SK-N-SH (cell line): ENCODE measurements at regions not wholly inside any gene's neighbourhood (a gene's known extent, or its start where the extent isn't known, plus 50 kb on each side); places are given as distances from the start of the nearest gene placed in this dataset.

Experiments
- CTCF ChIA-PET: fragments of 300-600, 350-600 bp; formaldehyde crosslinking; extraction: SDS; loops from one replicate; lab custom pipeline; 2021; lab: Yijun Ruan, JAX
- POLR2A ChIA-PET: fragments of 350-600 bp; sonication (Branson Sonifier 250); formaldehyde crosslinking; extraction: SDS; loops from one replicate; lab custom pipeline; 2020; ENCODE audit warnings: antibody characterized with exemption, inconsistent platforms; lab: Yijun Ruan, JAX
- DNase-seq: peaks from one replicate; pipeline ENCODE4 v3.0.0; 2012
- H2AFZ ChIP-seq: fragments of 200-600 bp; sonication (generic); 2 replicates; pipeline ENCODE4 v1.8.1; 2016; ENCODE audit warnings: antibody characterized with exemption, mild to moderate bottlenecking, low read depth
- H3F3A ChIP-seq: fragments of 200-600 bp; sonication (generic); replicated peaks from 2 replicates; pipeline ENCODE3; 2016; ENCODE audit warnings: antibody characterized with exemption, mild to moderate bottlenecking; ENCODE audit not compliant: insufficient read depth
- H3K27ac ChIP-seq, 2 experiments: fragments of 200-500 bp in 1 of 2; fragments of 200-600 bp in 1 of 2; sonication (Bioruptor generic) in 1 of 2; sonication (generic), shearing (Covaris generic) in 1 of 2; 2 replicates each; pipeline versions ENCODE4 v1.5.1 to v1.6.1; 2014 to 2016; ENCODE audit warnings: low read depth in 2 of 2, inconsistent platforms in 1 of 2, low read length in 1 of 2, mild to moderate bottlenecking in 1 of 2, mixed read lengths in 1 of 2
- H3K27me3 ChIP-seq: fragments of 200-600 bp; sonication (generic), shearing (Covaris generic); 2 replicates; pipeline ENCODE4 v1.6.1; 2016; ENCODE audit warnings: mixed run types; ENCODE audit not compliant: insufficient read depth
- H3K36me3 ChIP-seq, 2 experiments: fragments of 200-500 bp in 1 of 2; fragments of 200-600 bp in 1 of 2; sonication (Bioruptor generic) in 1 of 2; sonication (generic) in 1 of 2; replicated peaks in 1 of 2; 2 replicates each; pipeline versions ENCODE3 to v1.5.1; 2014 to 2016; ENCODE audit warnings: low read length in 1 of 2, mild to moderate bottlenecking in 1 of 2; ENCODE audit not compliant: insufficient read depth in 2 of 2, control insufficient read depth in 1 of 2
- H3K4me1 ChIP-seq, 2 experiments: fragments of 200-500 bp in 1 of 2; fragments of 200-600 bp in 1 of 2; sonication (Bioruptor generic) in 1 of 2; sonication (generic), shearing (Covaris generic) in 1 of 2; 2 replicates each; pipeline versions ENCODE4 v1.5.1 to v1.6.1; 2014 to 2016; ENCODE audit warnings: low read depth in 1 of 2, low read length in 1 of 2, mixed run types in 1 of 2; ENCODE audit not compliant: insufficient read depth in 2 of 2, control insufficient read depth in 1 of 2
- H3K4me2 ChIP-seq: fragments of 200-600 bp; sonication (generic), shearing (Covaris generic); 2 replicates; pipeline ENCODE4 v1.6.1; 2017; ENCODE audit warnings: mixed run types
- H3K4me3 ChIP-seq, 2 experiments: fragments of 200-500 bp in 1 of 2; fragments of 200-600 bp in 1 of 2; sonication (Bioruptor generic) in 1 of 2; sonication (generic), shearing (Covaris generic) in 1 of 2; 2 replicates each; pipeline versions ENCODE4 v1.5.1 to v1.8.1; 2014 to 2016; ENCODE audit warnings: low read depth in 2 of 2, inconsistent platforms in 1 of 2, low read length in 1 of 2, mild to moderate bottlenecking in 1 of 2, mixed read lengths in 1 of 2, moderate library complexity in 1 of 2
- H3K79me2 ChIP-seq: fragments of 200-600 bp; sonication (generic); 2 replicates; pipeline ENCODE4 v1.8.1; 2017; ENCODE audit warnings: mild to moderate bottlenecking; ENCODE audit not compliant: insufficient read depth
- H3K9ac ChIP-seq: fragments of 200-600 bp; sonication (generic); 2 replicates; pipeline ENCODE4 v1.6.1; 2017; ENCODE audit warnings: mixed run types
- H3K9me2 ChIP-seq: fragments of 200-600 bp; sonication (generic); 2 replicates; pipeline ENCODE4 v1.6.1; 2017; ENCODE audit warnings: mixed run types
- H3K9me3 ChIP-seq: fragments of 200-600 bp; sonication (generic); 2 replicates; pipeline ENCODE4 v1.6.1; 2017; ENCODE audit warnings: mixed run types, mild to moderate bottlenecking, moderate library complexity
- H4K20me1 ChIP-seq: fragments of 200-600 bp; sonication (generic); 2 replicates; pipeline ENCODE4 v1.6.1; 2017; ENCODE audit warnings: mild to moderate bottlenecking, mixed run types; ENCODE audit not compliant: insufficient read depth
- CHD2 ChIP-seq: fragments of 150-350 bp; IDR thresholded peaks from 2 replicates; pipeline ENCODE4 v1.6.1; 2018; ENCODE audit warnings: low read length; ENCODE audit not compliant: partially characterized antibody
- ELF1 ChIP-seq: IDR thresholded peaks from 2 replicates; pipeline ENCODE4 v1.4.0; 2012
- EZH2phosphoT487 ChIP-seq: fragments of 200-600 bp; sonication (generic); IDR thresholded peaks from 2 replicates; pipeline ENCODE4 v1.6.1; 2017; ENCODE audit warnings: low read depth, mixed run types, mild to moderate bottlenecking, antibody characterized with exemption, moderate library complexity, borderline replicate concordance
- FOSL2 ChIP-seq: IDR thresholded peaks from 2 replicates; pipeline ENCODE4 v1.4.0; 2012; ENCODE audit warnings: low read depth, mild to moderate bottlenecking, moderate library complexity, borderline replicate concordance
- FOXJ3 ChIP-seq: sonication (generic); formaldehyde crosslinking; IDR thresholded peaks from 2 replicates; pipeline ENCODE4 v1.5.1; 2020; ENCODE audit warnings: mild to moderate bottlenecking, missing genetic modification reagents
- FOXM1 ChIP-seq: IDR thresholded peaks from 2 replicates; pipeline ENCODE4 v1.4.0; 2012; ENCODE audit warnings: low read depth, mild to moderate bottlenecking
- GATA2 ChIP-seq: sonication (generic); formaldehyde crosslinking; IDR thresholded peaks from 2 replicates; pipeline ENCODE4 v1.5.0; 2020; ENCODE audit warnings: mild to moderate bottlenecking, missing genetic modification reagents
- MEF2A ChIP-seq: IDR thresholded peaks from 2 replicates; pipeline ENCODE4 v1.4.0; 2012; ENCODE audit warnings: low read depth, borderline replicate concordance
- NFIC ChIP-seq: IDR thresholded peaks from 2 replicates; pipeline ENCODE4 v1.4.0; 2012; ENCODE audit warnings: borderline replicate concordance
- NRF1 ChIP-seq: IDR thresholded peaks from 2 replicates; pipeline ENCODE4 v1.6.1; 2012; ENCODE audit warnings: low read depth, mild to moderate bottlenecking, low read length
- POLR2AphosphoS5 ChIP-seq: IDR thresholded peaks from 2 replicates; pipeline ENCODE4 v1.6.1; 2012; ENCODE audit warnings: low read depth, low read length
- RAD21 ChIP-seq: IDR thresholded peaks from 2 replicates; pipeline ENCODE4 v1.6.1; 2012; ENCODE audit warnings: mild to moderate bottlenecking, low read length
- RCOR1 ChIP-seq: fragments of 150-350 bp; IDR thresholded peaks from 2 replicates; pipeline ENCODE4 v1.6.1; 2017; ENCODE audit warnings: antibody characterized with exemption, low read length
- RFX5 ChIP-seq: IDR thresholded peaks from 2 replicates; pipeline ENCODE4 v1.6.1; 2012; ENCODE audit warnings: mild to moderate bottlenecking, improper control_type of control experiment, low read length
- SIN3A ChIP-seq: IDR thresholded peaks from 2 replicates; pipeline ENCODE4 v1.6.1; 2012; ENCODE audit warnings: low read depth, mild to moderate bottlenecking, low read length, moderate library complexity, borderline replicate concordance
- TAF1 ChIP-seq: IDR thresholded peaks from 2 replicates; pipeline ENCODE4 v1.6.1; 2012; ENCODE audit warnings: low read depth, mild to moderate bottlenecking, low read length, moderate library complexity, borderline replicate concordance
- TCF12 ChIP-seq: IDR thresholded peaks from 2 replicates; pipeline ENCODE4 v1.4.0; 2012
- TEAD4 ChIP-seq: IDR thresholded peaks from 2 replicates; pipeline ENCODE4 v1.4.0; 2012; ENCODE audit warnings: mild to moderate bottlenecking, borderline replicate concordance; ENCODE audit not compliant: insufficient read depth
- YY1 ChIP-seq: IDR thresholded peaks from 2 replicates; pipeline ENCODE4 v1.4.0; 2012; ENCODE audit warnings: low read depth, mild to moderate bottlenecking
- WGBS: methylation state at CpG from one replicate; pipeline ENCODE4 v1.1.6; 2017; ENCODE audit warnings: low lambda C conversion rate; 5-methylcytosine and 5-hydroxymethylcytosine counted together
- TF ChIP-seq, protein P1 (sequence below): fragments of 200-600 bp; sonication (generic); IDR thresholded peaks from 2 replicates; pipeline ENCODE4 v1.6.1; 2017; ENCODE audit warnings: antibody characterized with exemption, mild to moderate bottlenecking, moderate library complexity
- TF ChIP-seq, protein P2 (sequence below): IDR thresholded peaks from 2 replicates; pipeline ENCODE4 v1.4.0; 2012; ENCODE audit warnings: low read depth, borderline replicate concordance
- TF ChIP-seq, protein P3 (sequence below): fragments of 150-350 bp; IDR thresholded peaks from 2 replicates; pipeline ENCODE4 v1.6.1; 2016; ENCODE audit warnings: mild to moderate bottlenecking, low read depth, low read length
- TF ChIP-seq, protein P4 (sequence below): IDR thresholded peaks from 2 replicates; pipeline ENCODE4; 2012

DNA sequence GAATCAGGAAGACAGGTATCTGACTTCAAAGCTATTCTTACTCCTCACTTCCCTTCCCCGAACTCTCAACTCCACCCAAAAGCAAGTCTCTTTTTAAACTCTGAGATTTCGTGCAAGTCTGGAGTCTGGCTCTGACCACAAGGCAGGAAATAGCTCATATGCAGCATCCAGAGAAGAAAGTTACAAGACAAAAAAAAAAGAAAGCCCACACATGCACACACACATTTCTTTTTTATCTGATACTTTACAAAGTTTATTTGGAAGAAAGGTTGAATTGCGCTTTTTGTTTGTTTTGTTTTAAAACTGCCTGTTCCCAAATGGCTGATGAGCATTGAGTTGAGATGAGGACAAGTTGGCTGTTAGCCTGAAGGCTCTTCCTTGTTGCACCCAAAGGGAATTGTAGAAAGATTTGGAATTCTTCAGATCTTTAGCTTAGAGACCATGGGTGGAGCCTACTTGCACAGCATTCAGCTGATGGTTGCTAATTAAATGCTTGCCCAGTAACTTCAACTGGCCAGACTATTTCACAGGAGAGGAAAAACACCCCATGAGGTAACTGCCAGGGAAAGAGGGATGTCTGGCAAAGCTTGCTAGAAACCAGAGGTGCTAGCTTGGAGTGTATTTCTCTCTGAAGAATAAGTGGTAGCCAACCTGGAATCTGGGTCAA, 490.3 kb downstream of the TTLL7 start:
- ChIA-PET CTCF (interaction anchor here (1.1 to 1.2 kb wide), 2 partner anchors 10 to 18 kb away, joined by 3 read pairs; no protein-coding TSS in a partner anchor), POLR2A (no interaction called here)
- Histone ChIP-seq H3K27me3 (no peaks in the 10 kb centered on the region), H2AFZ (no peak overlapping the region), H3K9me3 (no peaks in the 10 kb centered on the region; the same call in 1 of the 2 replicates), H3K9me2 (no peaks in the 10 kb centered on the region), H4K20me1 (no peaks in the 10 kb centered on the region), H3K27ac (peak overlapping the region in 1 of 2 experiments; percentile 72; a peak in 1 of 4 replicates), H3K4me2 (no peak overlapping the region), H3K9ac (no peak overlapping the region), H3K79me2 (no peaks in the 10 kb centered on the region), H3K36me3 (no peaks in the 10 kb centered on the region), H3F3A (no peaks in the 10 kb centered on the region), H3K4me1 (no peaks in the 10 kb centered on the region; a peak in 2 of 4 replicates), H3K4me3 (no peak overlapping the region)
- no peak for TF ChIP-seq FOSL2
- TF ChIP-seq RFX5 = no peak
- TF ChIP-seq SIN3A = no peak
- no peak for TF ChIP-seq YY1
- TF ChIP-seq, protein P1, sequence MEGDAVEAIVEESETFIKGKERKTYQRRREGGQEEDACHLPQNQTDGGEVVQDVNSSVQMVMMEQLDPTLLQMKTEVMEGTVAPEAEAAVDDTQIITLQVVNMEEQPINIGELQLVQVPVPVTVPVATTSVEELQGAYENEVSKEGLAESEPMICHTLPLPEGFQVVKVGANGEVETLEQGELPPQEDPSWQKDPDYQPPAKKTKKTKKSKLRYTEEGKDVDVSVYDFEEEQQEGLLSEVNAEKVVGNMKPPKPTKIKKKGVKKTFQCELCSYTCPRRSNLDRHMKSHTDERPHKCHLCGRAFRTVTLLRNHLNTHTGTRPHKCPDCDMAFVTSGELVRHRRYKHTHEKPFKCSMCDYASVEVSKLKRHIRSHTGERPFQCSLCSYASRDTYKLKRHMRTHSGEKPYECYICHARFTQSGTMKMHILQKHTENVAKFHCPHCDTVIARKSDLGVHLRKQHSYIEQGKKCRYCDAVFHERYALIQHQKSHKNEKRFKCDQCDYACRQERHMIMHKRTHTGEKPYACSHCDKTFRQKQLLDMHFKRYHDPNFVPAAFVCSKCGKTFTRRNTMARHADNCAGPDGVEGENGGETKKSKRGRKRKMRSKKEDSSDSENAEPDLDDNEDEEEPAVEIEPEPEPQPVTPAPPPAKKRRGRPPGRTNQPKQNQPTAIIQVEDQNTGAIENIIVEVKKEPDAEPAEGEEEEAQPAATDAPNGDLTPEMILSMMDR = no peak
- TF ChIP-seq GATA2 (CRISPR knock-in tag) = no peak
- no peak for TF ChIP-seq POLR2AphosphoS5
- TF ChIP-seq, protein P2, sequence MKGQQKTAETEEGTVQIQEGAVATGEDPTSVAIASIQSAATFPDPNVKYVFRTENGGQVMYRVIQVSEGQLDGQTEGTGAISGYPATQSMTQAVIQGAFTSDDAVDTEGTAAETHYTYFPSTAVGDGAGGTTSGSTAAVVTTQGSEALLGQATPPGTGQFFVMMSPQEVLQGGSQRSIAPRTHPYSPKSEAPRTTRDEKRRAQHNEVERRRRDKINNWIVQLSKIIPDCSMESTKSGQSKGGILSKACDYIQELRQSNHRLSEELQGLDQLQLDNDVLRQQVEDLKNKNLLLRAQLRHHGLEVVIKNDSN = no peak
- no peak for TF ChIP-seq RAD21
- TF ChIP-seq FOXJ3 = no peak
- no peak for TF ChIP-seq CHD2
- no peak for TF ChIP-seq MEF2A
- TF ChIP-seq, protein P3, sequence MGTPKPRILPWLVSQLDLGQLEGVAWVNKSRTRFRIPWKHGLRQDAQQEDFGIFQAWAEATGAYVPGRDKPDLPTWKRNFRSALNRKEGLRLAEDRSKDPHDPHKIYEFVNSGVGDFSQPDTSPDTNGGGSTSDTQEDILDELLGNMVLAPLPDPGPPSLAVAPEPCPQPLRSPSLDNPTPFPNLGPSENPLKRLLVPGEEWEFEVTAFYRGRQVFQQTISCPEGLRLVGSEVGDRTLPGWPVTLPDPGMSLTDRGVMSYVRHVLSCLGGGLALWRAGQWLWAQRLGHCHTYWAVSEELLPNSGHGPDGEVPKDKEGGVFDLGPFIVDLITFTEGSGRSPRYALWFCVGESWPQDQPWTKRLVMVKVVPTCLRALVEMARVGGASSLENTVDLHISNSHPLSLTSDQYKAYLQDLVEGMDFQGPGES = no peak
- TF ChIP-seq NRF1 = no peak
- DNase-seq = no peak
- 37% methylated on average over 3 of the region's 3 CpGs for WGBS

DNA sequence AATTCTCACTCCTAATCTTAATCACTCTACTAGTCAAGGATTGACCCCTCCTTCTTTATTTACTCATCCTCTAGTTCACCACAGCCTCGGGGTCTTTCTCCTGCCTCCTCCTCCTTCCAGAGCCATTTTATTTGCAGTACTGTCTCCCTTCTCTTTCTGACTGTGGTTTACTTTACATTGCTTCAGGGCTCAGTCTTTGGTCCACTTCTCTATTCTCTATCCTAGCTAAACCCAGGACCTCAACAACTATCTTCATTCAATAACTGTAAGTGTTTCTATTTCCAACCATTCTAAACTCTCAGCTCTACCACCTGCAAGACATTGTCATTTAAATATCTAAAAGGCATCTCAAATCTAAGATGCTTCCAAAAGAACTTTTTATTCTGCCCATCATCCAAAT, 493.8 kb downstream of the TTLL7 start:
- Histone ChIP-seq H3K9me3 (no peaks in the 10 kb centered on the region; the same call in 1 of the 2 replicates), H4K20me1 (no peaks in the 10 kb centered on the region), H3K79me2 (no peaks in the 10 kb centered on the region), H3K27me3 (no peaks in the 10 kb centered on the region), H2AFZ (no peak overlapping the region), H3K36me3 (no peaks in the 10 kb centered on the region), H3K9ac (no peak overlapping the region), H3K4me1 (peaks cover 0 to under 1% of the 10 kb centered on the region in 2 experiments; a peak in 2 of 4 replicates), H3F3A (no peaks in the 10 kb centered on the region), H3K27ac (no peak overlapping the region), H3K4me3 (no peak overlapping the region), H3K4me2 (no peak overlapping the region), H3K9me2 (no peaks in the 10 kb centered on the region)
- 45% methylated on average over 1 of the region's 1 CpG for WGBS
- CTCF ChIA-PET = no interaction called here
- TF ChIP-seq SIN3A (no peak), CHD2 (no peak), FOSL2 (no peak), EZH2phosphoT487 (no peak), GATA2 (CRISPR knock-in tag) (no peak), NFIC (no peak), ELF1 (no peak), RCOR1 (no peak), TAF1 (no peak), TEAD4 (no peak), FOXJ3 (no peak), FOXM1 (no peak), POLR2AphosphoS5 (no peak), NRF1 (no peak), TCF12 (no peak)
- TF ChIP-seq, protein P4, sequence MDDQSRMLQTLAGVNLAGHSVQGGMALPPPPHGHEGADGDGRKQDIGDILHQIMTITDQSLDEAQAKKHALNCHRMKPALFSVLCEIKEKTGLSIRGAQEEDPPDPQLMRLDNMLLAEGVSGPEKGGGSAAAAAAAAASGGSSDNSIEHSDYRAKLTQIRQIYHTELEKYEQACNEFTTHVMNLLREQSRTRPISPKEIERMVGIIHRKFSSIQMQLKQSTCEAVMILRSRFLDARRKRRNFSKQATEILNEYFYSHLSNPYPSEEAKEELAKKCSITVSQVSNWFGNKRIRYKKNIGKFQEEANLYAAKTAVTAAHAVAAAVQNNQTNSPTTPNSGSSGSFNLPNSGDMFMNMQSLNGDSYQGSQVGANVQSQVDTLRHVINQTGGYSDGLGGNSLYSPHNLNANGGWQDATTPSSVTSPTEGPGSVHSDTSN = no peak
- POLR2A ChIA-PET = no interaction called here
- DNase-seq = no peak
